D341Med (cell line): ENCODE measurements at regions not wholly inside any gene's neighbourhood (a gene's known extent, or its start where the extent isn't known, plus 50 kb on each side); places are given as distances from the start of the nearest gene placed in this dataset.

Experiments
- DNase-seq: peaks from one replicate; pipeline ENCODE4 v3.0.0; 2012; ENCODE audit warnings: low spot score

DNA sequence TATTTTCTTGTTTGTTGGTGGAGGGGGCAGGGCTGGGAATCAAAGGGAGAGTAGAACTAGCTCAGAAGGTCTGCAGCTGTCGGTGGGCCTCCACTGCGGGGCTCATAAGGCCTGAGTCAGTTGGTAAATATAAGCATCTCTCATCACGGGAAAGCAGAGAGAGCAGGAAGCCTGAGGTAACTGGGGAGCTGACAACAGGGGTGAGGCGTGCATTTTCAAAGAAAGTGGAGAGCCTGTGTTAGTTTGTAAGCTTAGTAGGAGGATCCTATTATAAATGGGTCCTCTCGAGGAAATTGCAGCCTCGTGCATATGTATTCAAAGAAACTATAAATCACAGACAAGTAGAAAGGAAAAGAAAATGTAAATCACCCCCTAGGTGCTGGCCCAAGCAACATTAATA lies 221.0 kb upstream of the CDH13 start:
- DNase-seq = no peak

- no peak for DNase-seq
Measured at GRCh38 chr16:82404586-82405315, 222.0 kb upstream of the CDH13 start.

DNA sequence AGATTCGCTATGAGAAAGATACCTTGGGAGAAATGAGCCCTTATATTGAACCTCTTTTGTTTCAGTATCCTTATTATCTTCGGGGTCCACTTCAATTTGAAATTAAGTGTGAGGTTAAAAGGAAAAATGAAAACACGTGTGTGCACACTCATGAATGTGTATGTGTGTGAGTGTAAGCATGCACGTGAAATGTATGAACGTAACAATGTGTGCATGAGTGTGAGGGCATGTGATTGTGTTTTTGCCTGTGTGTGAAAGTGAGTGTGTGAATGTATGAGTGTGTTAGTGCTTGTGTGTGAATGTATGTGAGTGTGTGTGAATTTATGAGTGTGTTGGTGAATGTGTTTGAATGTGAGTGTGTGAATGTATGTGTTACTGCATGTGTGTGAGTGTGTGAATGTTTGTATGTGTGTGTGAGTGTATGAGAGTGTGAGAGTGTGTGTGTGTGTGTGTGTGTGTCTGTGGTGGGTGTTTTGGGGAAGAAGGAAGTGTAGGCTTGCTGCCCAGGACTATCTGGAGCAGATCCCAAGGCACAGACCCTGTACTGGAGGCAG lies 224.0 kb upstream of the CDH13 start:
- no peak for DNase-seq

DNA sequence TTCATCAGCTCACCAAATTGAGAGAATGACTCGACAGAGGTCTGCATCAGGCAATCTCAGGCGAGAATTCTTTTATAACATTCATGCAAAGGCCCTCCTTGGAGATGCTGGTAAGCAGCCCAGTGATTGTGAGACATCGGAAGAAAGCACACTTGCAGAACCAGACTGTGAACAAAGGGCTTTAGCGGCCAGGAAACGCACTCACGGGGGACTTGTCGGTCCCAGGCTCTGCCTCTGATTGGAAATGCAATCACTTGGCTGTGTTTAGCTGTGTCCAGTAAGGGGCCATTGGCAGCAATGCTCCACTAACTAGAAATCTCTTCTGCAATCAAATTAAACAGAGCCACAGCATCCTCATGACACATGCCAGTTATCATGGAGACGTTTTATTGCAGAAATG lies 226.7 kb upstream of the CDH13 start:
- DNase-seq = no peak

- no peak for DNase-seq
Measured at GRCh38 chr16:82396509-82396908, 226.5 kb upstream of the MPHOSPH6 start.

DNA sequence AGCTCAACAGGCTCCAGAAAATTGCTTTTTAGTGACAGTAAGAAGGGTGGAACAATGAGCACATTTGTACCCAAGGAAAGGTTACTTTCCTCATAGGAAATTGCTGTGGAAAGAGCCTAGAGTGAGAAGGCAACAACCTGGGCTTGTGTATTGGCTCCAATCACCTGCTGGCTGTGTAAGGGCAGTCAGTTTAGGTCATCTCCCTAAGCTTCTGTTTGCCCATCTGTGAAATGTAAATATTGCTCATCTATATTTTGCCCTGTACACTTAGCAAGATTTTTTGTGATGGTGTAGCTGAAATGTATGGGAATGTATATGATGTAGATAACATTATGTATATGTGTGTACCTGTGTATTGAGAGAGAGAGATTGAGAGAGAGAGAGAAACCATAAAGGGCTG lies 225.2 kb upstream of the MPHOSPH6 start:
- DNase-seq = no peak

- DNase-seq = no peak
Measured at GRCh38 chr16:82391690-82392089, 221.7 kb upstream of the MPHOSPH6 start.

GRCh38 chr16:82389956-82390650 lies 220.1 kb upstream of the MPHOSPH6 start:
- no peak for DNase-seq

DNA sequence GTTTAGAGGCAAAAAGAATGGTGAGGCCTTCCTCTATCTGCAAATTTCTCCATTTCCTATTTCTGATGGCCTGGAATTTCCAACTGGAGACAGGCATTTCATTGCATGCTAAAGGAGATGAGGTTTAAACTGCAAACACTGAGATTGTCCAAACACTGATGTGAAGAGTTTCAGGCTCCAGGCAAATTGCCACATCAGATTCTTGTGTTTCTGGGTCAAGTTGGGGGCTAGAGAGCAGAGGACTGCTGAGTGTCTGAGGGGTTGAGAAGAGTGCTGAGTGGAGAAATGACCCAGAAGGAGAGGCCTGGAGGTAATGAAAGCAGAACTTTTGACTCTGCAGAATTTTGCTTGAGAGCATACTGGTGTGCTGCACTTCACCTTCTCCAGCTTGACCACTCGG lies 216.7 kb upstream of the MPHOSPH6 start:
- no peak for DNase-seq

DNA sequence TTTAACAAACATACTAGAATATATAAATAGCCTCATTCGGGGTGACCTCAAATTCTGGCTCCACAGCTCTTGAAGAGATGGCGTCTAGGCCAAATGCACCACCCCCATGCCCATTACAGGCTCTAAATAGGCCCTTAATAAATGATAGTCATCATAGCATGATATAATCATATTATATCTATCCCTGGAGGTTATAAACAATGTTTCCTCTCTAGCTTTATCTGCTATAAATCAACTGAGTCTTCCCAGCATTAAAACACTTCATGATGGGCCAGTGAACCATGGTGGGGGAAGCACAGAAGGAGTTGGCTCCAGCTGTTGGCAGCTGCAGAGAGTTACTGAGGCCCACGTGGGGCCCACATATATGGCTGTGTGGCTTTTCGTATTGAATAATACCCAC lies 214.9 kb upstream of the MPHOSPH6 start:
- no peak for DNase-seq

DNA sequence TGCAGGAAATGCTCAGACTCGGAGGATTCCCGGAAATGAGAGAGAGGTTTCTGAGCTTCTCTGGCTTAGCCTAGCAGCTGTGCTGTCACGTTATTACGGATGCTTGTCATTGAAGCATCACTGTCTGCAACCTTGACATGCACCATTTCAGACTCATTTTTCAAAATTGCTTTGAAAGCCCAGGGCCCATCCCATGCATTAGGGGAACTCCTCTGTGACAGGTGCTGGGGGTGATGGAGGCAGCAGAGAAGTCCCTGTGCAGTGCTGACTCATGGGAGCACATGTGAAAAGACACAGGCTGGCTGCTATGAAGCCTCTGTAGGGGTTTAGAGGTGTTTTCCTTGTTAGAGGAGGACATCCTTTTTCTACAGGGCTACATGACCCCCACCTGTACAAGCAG lies 214.0 kb upstream of the MPHOSPH6 start:
- DNase-seq = no peak

GRCh38 chr16:82382521-82382920 lies 212.5 kb upstream of the MPHOSPH6 start:
- DNase-seq = no peak

DNA sequence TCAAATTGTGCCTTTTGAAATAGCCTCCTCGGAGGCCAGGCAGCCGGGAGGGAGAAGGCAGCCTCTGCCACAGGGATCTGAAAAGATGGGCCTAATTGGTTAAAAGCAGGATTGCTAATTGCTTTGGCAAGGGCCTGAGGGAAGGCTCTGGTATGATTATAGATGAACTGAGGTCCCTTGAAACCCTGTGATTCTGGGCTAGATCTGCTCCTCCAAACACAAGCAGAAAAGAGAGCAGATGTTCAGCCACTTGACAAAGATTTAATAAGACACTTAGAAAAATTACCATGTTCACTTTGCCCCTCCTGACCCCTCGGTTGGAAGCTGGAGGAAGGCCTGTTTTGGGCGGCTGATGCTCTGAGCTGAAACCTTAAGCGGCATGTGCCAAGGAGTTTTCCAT lies 209.5 kb upstream of the MPHOSPH6 start:
- no peak for DNase-seq

GRCh38 chr16:82373976-82374375 lies 204.0 kb upstream of the MPHOSPH6 start:
- no peak for DNase-seq

DNA sequence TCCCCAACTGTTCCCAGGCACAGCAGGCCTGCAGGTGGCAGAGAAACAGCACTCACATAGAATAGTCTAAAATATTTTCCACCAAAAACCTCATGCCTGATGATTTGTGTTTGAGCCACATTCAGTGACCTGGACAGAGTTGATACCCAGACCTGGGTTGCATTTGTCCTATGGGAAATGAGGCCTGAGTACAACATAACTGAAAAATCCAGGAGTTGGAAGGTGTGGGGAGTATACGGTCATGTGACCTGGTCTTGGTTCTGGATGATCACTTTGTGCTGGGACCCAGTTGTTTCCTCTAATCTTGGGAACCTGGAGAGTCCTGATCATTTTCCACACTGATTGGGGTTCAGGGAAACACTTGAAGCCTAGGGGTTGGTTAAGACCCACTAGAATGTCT lies 200.3 kb upstream of the MPHOSPH6 start:
- no peak for DNase-seq

DNA sequence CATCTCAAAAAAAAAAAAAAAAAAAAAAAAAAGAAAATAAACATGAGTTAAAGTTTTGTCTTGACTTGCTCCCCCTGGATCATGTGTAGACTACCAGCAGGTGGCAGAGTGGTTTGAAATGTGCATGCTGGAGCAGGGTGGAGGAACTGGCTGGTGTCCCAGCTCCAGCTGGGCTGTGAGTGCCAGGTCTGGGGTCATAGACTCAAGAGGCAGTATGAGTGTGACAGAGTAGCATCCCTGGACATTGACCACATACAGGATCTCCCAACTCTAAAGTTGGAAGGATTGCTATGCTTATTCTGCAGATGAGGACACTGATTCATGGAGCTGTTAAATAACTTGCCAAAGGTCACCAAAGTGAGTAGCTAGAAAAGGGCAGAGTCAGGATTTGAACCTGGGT lies 198.0 kb upstream of the MPHOSPH6 start:
- DNase-seq = peak; percentile 43

DNA sequence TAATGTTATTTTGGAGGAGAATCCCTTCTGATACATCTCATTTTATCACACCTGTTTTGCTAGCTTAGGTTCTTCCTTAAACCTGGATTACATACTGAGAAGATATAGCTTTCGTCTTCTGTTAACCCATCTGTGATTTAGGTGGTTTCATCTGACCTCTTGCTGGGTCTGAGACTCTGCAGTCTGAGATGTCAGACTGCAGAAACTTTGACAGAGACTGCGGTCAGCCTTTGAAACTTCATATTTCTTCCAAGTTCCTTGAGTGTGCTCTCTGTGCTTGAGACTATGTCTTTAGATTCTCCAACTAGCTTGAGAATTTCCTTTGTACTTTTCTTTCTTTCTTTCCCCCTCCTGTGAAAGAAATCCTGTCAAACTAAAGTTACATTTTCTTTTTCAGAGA lies 196.4 kb upstream of the MPHOSPH6 start:
- no peak for DNase-seq

DNA sequence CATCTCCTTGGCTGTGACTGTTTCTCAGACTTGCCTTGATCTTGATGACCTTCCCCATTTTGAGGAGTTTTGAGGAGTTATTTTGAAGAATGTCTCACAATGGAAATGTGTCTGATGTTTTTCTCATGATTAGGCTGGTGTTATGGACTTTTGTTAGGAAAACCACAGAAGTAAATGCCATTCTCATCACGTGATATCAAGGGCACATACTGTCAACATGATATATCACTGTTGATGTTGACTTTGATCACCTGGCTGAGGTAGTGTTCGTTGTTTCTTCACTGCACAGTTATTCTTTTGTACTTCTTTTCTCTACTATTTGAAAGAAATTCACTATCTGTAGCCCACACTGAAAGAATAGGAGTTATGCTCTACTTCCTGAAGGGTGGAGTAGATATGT lies 194.7 kb upstream of the MPHOSPH6 start:
- DNase-seq = no peak

DNA sequence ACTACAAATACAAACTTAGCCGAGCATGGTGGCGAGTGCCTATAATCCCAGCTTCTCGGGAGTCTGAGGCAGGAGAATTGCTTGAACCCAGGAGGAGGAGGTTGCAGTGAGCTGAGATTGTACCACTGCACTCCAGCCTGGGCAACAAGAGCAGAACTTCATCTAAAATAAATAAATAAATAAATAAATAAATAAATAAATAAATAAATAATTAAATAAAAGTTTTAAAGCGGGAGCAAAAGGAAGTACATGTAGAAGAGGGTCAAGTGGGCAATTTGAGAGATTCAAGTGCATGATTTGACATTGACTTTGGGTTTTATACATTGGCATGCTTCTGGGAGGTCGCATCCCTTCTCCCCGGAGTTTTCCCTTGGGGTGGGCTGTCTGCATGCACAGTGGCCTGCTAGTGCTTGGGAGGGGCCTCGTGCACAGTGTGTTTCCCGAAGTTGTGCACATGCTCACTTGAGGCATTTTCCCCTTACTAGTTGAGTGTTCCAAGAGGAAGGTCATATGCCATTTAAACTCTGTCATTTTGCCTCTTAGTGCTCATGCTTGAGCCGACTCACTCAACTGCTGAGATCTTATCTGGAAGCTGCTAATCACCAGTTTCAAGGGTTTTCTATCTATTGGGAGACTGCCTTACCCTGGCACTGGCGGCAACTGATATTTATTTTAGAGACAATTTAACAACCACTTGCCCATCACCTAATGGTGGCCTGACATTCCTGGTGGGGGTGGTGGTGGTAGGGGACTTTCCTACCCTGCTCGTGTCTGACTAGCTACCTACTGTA lies 193.2 kb upstream of the MPHOSPH6 start:
- DNase-seq = no peak

DNA sequence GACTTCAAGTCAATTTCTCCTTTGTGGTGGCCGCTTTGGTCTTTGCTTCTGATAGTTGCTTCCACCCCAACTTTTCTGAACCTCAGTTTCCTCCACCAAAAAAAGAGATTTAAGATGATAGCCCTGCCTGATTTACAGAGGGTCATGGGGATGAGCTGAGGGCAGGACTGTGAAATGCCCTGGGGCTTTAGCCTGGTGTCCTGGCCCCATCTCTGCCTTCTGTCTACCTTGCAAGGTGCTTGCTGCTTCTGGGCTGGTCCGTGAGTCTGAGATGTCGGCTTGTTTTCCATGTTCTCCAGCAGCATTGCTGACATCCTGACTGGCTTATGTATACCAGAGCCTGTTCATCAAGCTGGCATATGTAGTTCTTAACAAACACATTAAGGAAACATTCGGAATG lies 191.9 kb upstream of the MPHOSPH6 start:
- no peak for DNase-seq

- DNase-seq = no peak
Measured at GRCh38 chr16:82360024-82360783, 190.2 kb upstream of the MPHOSPH6 start.

GRCh38 chr16:82358606-82359221 lies 188.7 kb upstream of the MPHOSPH6 start:
- DNase-seq = no peak
